Renal cortex interstitium (tissue), 11 donors: ENCODE measurements at regions not wholly inside any gene's neighbourhood (a gene's known extent, or its start where the extent isn't known, plus 50 kb on each side); places are given as distances from the start of the nearest gene placed in this dataset.
"Not testable (repeated sequence)": the region's sequence is repeated elsewhere in the genome, so short reads cannot be mapped to it uniquely, and the experiment has no call there.

Experiments used
- DNase-seq, 11 donors: peaks; one replicate each; pipeline ENCODE4 v3.0.0-alpha.2; 2013; ENCODE audit warnings: low read depth in 9 of 11, low spot score in 4 of 11; ENCODE audit errors: extremely low read depth in 1 of 11

DNA sequence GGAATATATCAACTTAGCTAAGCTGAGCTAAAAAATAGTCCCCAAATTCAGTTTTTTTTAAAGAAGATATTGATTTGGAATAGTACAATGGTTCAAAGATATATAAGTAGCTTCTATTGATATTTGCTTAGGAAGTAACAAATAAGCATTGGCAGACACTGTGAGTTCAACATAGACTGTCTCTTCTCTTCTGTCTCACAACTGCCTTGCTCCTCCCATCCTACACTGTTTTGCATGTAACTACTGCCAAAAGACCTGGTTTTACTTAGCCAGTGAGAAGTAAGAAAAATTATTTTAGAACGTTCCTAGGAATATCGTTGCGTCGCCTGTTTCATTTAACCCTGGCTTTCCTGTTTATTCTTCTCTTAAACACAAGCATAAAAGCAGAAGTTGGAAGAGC lies 859.0 kb upstream of the SPRY2 start:
- no peak for DNase-seq

DNA sequence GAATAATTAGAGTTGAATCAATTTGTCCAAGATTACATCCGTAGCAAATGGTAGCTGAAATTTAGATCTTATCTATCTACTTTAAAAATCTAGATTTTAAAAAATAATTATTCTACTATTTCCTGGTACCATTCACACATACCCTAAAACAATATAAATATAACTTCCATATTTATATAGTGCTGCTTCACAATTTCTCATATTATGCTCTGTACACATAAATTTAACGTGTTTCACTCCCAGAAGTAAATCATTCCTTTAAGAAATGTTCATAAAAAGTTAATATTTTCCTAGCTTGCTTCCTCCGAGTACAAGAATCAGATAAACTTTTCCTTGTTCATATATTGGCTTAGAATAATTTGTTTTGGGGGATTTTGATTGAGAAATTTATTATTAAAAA lies 857.0 kb upstream of the SPRY2 start:
- DNase-seq = peak in 1 of 11 donors; percentile 11

DNA sequence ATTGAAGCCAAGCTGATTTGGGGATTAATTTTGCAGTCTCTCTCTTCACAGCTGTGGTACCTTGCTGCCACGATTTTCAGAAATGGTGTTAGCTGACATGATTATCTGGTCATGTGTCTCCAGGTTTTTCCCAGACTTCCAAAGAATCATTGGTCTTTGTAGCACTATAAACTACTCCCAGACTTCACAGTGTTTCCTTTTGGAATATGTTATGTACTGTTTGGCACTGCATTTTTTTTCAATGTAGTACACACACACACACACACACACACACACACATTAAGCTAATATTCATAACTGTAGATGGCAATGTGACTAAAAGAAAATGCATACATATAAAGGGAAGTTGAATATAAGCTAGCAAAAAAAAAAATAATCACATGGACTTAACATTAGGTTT lies 856.6 kb upstream of the SPRY2 start:
- DNase-seq = peak in 1 of 11 donors; percentile 3

DNA sequence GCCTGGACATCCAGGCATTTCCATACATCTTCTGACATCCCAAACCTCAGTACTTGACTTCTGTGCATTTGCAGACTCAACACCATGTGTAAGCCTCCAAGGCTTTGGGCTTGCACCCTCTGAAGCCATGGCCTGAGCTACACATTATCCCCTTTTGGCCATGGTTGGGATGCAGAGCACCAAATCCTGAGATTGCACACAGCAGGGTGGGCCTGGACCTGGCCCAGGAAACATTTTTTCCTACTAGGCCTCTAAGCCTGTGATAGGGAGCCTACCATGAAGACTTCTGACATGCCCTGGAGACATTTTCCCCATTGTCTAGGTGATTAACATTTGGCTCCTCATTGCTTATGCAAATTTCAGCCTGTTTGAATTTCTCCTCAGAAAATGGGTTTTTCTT lies 853.4 kb upstream of the SPRY2 start:
- no peak for DNase-seq

DNA sequence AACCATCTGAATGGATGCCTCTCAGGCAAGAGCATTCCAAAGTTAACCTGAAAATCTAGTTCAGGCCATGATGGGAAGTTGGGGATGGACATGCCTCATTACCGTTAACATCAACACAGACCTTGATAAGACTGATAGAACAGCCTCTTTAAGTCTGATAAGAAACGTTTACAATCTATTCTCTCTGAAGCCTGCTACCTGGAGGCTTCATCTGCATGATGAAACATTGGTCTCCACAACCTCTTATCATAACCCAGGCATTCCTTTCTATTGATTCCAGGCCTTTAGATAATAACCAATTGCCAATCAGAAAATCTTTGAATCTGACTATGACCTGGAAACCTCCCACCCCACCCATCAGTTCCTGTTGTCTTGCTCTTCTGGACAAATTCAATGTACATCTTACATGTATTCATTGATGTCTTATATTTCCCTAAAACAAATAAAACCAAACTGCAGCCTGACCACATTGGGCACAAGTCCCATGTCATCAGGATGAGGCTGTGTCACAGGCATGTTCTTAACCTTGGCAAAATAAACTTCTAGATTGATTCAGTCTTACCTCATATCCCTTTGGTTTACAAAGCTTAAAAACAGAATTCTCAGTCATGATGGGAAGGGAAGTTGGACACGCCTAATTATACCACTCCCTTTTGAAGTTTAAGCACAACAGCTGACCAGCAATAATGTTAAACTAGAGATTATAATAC lies 843.8 kb upstream of the SPRY2 start:
- no peak for DNase-seq

DNA sequence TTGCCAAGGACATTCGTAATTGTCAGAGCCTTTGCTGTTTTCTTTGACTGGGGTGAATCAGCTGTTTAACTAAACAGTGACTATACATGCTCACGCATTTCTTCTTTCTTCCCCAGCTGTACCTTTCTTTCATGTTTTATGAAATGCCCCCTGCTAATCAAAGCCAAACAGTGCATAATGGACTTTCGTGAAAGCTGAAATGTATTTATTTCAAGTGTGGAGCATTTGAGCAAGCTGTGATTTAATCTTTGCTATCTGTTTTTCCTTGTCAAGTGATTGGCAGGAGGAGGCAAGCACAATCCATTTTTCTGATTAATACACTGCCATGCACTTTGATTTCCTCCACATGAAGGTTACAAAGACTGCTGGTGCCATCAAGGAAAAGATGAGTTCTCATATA lies 831.7 kb upstream of the SPRY2 start:
- no peak for DNase-seq

DNA sequence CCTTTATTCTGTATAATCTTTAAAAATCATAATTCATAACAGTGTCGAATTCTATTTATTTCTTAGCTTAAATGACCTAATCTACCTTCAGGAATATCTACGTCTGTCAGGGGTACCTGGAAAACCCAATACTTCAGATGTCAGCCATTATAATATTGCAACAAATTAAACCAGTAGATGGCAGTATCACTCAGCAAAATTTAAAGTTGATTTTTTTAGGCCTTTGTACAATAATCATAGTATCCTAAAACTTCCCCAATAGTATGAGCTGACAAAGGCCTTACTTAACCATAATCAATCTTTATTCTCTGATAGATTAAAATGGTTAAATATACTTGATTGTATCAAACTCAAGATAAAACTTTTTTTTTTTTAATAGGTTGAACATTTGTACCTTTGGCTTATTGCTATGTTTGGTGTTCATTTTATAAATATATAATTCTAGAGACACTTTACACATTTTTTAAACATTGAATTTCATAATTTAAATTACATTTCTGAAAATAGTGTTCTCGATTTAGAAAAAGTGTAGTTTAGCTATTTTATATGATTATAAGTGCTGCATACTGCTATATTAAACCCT lies 830.2 kb upstream of the SPRY2 start:
- peak; percentile 5 to 43 (median 23) for DNase-seq

DNA sequence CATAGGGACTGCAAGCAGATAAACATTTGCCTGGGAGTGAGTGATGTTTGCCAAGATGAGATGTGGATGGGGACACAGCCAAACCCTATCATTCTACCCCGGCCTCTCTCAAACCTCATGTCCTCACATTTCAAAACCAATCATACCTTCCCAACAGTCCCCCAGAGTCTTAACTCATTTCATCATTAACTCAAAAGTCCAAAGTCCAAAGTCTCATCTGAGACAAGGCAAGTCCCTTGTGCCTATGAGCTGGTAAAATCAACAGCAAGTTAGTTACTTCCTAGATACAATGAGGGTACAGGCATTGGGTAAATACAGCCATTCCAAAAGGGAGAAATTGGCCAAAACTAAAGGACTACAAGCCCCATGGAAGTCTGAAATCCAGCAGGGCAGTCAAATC lies 822.9 kb upstream of the SPRY2 start:
- DNase-seq = not testable (repeated sequence)

DNA sequence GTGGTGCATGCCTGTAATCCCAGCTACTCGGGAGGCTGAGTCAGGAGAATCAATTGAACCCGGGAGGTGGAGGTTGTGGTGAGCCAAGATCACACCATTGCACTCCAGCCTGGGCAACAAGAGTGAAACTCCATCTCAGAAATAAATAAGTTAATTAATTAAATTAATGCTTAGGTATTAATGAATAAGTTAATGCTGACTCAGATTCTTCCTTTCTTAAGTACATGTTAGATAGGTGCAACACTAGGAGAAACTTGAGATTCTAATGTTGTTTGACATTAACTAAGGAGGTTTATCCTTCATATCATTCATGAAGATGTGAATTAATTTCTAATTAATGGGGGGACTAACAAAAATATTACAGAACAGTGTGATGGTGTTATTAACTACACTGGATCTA lies 812.6 kb upstream of the SPRY2 start:
- DNase-seq = no peak

DNA sequence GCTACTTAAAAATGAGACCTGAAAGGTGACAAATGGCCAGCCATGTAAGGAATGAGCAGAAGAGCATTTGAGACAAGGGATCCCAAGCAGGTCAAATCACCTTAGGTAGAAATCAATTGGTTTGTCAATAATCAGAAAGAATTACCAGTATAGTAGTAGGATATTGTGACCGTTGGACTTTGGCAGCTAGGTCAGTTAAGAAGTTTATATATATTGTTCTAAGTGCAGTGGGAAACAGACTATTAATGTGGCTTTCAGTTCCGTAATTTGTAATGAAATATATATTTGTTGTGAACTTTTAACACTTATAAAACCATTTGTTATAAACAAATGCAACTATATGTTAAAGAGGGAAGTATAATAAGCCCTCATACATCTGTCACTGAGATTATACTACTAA lies 807.9 kb upstream of the SPRY2 start:
- DNase-seq = no peak

DNA sequence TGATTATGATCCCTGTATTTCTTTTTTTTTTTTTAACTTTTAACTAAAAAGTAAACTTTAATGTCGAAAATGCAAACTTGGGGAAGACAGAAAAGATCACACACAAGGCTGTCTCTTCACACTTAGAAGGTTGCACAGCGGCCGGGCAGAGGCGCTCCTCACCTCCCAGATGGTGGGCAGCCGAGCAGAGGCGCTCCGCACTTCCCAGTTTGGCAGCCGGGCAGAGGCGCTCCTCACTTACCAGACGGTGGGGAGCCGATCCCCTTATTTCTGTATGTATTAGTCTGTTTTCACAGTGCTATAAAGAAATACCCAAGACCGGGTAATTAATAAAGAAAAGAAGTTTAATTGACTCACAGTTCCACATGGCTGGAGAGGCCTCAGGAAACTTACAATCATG lies 805.6 kb upstream of the SPRY2 start:
- not testable (repeated sequence) for DNase-seq

DNA sequence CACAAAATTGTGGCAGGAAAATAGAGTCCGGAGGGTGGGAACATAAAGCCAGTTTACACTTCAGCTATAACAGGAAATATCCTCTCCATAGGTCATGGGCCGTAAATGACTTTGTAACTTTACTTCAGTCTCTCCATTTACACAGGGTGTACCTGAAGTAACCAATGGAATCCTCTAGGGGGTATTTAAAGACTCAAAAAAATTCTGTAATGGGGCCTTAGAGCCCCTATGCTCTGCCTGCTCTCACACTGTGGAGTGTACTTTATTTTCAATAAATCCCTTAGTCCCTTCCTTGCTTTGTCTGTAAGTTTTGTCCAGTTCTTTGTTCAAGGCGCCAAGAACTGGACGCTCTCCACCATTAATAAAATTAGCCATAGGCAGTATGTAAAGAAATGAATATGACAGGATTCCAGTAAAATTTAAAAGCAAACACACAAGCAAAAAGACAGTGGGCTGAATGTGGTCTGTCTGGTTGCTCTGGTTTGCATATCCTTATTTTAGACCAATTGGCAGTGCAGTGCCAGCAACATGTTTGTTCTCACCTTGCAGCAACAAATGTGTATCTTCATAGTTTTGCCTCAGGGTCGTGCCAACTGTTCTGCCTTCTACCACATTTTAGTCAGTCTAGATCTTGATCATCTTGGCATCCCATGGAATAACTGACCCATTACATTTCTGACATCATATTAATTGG lies 801.5 kb upstream of the SPRY2 start:
- no peak for DNase-seq

DNA sequence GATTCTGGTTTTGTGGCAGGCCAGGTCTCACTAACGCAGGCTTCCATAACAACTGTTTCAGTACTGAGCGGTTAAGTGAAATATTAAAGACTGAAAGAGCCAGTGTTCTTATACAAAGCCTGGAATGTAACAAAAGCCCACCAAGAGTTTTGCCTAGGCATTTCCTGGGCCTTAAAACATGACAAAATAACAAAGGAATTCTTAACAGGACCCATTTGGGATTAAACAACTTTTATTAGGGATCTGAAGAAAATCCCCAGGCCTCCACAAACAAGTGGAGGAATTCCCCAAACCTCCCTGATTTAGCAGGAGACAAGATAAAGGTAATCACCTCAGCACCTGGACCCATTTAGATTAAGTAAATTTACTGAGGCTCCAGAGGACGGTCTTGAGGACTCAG lies 799.7 kb upstream of the SPRY2 start:
- no peak for DNase-seq

DNA sequence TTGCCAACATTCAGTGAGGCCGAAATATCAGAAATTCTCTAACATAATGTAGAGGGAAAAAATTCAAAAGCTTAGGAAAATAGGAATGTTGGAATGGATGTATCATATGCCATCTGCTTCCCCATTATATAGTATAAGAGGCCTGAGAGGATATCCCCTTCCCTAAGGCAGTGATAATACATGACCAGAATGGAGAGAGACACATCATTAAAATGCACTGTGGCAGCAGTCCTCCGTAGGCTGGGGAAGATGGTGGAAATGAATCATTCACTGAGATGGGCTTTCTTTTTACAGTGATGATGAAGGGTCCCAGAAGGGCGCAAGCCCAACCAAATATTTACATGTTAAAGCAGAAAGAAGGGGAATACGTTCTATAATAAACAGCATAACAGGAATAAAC lies 799.1 kb upstream of the SPRY2 start:
- no peak for DNase-seq

DNA sequence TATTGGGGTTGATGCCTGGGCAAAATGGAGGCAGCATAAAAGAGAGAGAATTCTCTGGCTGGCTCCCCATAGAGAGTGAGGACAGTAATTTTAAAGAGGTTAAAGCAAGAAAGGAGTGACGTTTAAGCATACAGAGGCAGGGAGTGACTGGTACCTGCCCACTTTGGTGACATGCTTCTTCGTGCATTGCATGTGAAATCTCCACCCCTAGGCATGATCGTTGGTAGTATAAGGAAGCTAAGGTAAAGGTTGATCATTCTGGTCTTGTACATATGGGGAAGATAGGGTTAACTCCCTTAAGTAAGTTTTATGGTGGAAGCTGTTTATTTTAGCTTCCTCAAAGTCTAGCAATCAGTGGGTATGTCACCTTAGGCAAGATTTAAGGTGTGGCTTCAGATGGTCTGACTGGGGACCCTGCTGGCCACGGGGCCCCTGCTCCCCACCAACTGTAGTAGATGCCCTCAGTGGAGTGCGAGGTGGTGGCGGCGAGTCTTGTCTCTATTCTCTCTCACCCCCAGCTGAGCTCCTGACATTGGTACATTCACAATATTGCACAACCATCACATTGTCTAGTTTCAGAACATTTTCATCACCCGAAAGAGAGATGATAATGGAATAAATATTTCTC lies 797.5 kb upstream of the SPRY2 start:
- DNase-seq = no peak

DNA sequence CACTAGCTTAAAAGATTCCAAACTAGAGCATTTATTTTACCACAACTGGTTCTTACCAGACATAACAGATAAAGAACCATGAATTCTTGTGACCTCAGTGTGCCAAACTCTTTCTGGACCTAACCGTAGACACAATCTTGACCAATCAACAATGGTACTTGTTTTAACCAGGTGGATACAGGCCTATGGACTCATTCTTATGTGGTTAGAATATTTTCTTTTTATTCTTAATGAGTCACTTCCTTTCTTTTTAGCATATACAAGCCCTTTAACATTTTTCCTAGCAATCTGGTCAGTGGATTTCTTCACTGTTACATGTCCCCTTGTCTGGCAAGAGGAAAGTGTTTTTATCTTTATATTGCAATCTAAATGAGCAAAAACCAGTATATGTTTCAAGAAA lies 792.1 kb upstream of the SPRY2 start:
- no peak for DNase-seq

DNA sequence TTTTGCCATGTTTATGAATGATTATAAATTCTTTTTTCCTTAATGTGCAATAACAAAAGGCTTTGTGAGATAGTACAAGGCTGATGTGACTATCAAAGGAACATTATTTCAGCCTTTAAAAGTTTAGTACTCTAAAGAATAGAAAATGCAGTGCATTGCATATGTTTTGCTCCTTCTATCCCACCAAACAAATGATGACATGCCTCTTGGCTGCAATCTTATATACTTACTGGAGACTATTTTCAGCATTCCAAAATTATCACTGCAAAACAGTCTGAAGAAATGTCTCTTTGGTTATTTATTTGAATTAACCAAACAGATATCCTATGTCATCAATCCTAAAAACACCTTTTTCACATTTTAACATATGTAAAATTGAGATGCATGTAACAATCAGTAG lies 776.5 kb upstream of the SPRY2 start:
- no peak for DNase-seq

DNA sequence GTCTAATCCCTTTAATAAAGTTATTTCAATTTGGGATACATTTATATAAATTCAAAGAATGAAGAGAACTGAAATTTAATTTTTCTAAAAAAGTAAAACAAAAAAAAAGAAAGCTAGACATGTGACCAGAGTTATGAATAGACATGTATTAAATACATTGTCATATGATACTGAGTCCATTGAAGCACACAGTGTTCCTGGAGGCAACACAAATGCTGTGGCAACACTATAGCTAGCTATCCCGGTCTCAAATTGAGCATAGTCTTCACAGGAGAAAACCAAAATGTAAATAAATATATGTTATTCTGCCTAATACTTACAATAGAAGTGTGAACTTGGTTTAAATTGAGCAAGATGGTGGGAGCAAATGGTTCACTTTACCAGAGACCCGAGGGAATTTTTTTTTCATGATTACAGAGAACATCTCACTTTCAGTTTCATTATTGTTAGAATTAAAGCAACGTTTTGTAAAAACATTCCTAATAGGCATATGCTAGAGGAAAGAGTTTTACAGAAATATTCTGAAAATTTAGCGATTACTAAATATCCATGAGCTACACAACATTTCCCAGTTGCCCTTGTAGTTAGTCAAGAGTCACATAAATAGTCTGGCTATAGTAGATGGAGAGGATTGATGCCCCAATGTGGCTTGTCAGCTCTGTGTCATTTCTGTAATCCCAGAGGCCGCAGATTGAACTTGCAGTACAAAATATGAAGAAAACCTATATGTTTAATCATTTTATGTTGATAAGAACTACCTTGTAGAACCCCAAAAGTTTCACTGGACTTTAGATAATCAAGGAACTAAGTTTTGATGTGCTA lies 775.7 kb upstream of the SPRY2 start:
- DNase-seq = no peak

DNA sequence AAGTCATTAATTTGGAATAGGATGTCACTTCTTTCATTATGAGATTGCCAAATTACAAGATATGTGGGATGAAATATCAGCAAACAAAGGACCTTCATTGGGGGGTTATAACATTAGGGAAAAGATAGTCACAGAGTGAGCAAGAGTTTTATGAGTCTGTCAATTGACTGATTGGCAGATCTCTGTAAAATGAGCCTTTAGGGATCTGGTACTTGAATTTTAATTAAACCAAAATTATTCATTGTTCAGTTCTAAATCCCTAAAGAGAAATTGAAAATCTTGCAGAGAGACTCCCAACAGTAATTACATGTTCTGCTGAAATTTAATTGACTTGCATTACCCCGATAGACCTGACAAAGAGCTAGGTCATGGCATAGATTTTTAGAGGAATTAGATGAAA lies 768.1 kb upstream of the SPRY2 start:
- DNase-seq = no peak
